Breast epithelium (tissue), 3 donors: ENCODE measurements at regions not wholly inside any gene's neighbourhood (a gene's known extent, or its start where the extent isn't known, plus 50 kb on each side); places are given as distances from the start of the nearest gene placed in this dataset.
"Not testable (repeated sequence)": the region's sequence is repeated elsewhere in the genome, so short reads cannot be mapped to it uniquely, and the experiment has no call there.

ENCODE experiments used
- POLR2AphosphoS5 ChIP-seq, 3 donors: sonication (generic); formaldehyde crosslinking; IDR thresholded peaks; one replicate each; pipeline ENCODE4 v1.6.1; 2017; ENCODE audit warnings: antibody characterized with exemption in 3 of 3
- TF ChIP-seq, protein P1 (sequence below), 3 donors: fragments of 450-650 bp; IDR thresholded peaks; one replicate each; pipeline ENCODE4 v1.5.1; 2016 to 2017; ENCODE audit warnings: antibody characterized with exemption in 3 of 3, mild to moderate bottlenecking in 3 of 3, moderate library complexity in 3 of 3

DNA sequence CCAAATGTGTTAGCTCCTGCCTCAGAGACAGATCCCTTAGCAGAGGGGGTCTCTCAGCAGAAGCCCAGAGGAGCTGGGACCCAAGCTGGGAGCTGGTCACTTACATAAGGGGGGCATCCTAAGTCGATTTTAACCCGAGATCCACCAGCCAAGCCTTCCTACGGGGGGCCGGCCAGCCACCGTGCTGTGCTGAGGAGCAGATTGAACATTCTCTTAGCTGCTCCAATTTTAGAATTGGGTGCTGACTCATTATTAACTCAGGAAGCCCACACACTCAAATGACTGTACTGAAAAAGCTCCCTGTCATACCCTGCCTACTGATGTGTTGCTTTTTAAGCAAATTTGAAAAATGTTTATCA, 373.0 kb downstream of the BCL2L11 start:
- TF ChIP-seq, protein P1, sequence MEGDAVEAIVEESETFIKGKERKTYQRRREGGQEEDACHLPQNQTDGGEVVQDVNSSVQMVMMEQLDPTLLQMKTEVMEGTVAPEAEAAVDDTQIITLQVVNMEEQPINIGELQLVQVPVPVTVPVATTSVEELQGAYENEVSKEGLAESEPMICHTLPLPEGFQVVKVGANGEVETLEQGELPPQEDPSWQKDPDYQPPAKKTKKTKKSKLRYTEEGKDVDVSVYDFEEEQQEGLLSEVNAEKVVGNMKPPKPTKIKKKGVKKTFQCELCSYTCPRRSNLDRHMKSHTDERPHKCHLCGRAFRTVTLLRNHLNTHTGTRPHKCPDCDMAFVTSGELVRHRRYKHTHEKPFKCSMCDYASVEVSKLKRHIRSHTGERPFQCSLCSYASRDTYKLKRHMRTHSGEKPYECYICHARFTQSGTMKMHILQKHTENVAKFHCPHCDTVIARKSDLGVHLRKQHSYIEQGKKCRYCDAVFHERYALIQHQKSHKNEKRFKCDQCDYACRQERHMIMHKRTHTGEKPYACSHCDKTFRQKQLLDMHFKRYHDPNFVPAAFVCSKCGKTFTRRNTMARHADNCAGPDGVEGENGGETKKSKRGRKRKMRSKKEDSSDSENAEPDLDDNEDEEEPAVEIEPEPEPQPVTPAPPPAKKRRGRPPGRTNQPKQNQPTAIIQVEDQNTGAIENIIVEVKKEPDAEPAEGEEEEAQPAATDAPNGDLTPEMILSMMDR (IDR thresholded peaks at IDR 0.05): not testable (repeated sequence)
- TF ChIP-seq POLR2AphosphoS5 (IDR thresholded peaks at IDR 0.05): not testable (repeated sequence)
